Transverse colon (tissue), 4 donors: ENCODE measurements at regions not wholly inside any gene's neighbourhood (a gene's known extent, or its start where the extent isn't known, plus 50 kb on each side); places are given as distances from the start of the nearest gene placed in this dataset.
"Not testable (repeated sequence)": the region's sequence is repeated elsewhere in the genome, so short reads cannot be mapped to it uniquely, and the experiment has no call there.

Experiments used
- EP300 ChIP-seq: sonication (generic); formaldehyde crosslinking; IDR thresholded peaks from one replicate; pipeline ENCODE4 v1.6.1; 2017; ENCODE audit warnings: antibody characterized with exemption, low read depth
- POLR2A ChIP-seq: fragments of 450-650 bp; IDR thresholded peaks from one replicate; pipeline ENCODE4 v1.6.1; 2016; ENCODE audit warnings: antibody characterized with exemption, mild to moderate bottlenecking, moderate library complexity
- POLR2AphosphoS5 ChIP-seq, 3 donors: sonication (generic); formaldehyde crosslinking; IDR thresholded peaks; one replicate each; pipeline ENCODE4 v1.6.1; 2016; ENCODE audit warnings: antibody characterized with exemption in 3 of 3
- TF ChIP-seq, protein P1 (sequence below), 5 experiments: fragments of 200-600 bp in 3 of 5; fragments of 450-650 bp in 2 of 5; sonication (generic) in 3 of 5; IDR thresholded peaks; 1 replicate in 2 of 5; 2 replicates in 3 of 5; pipeline ENCODE4 v1.5.1; 2016 to 2017; ENCODE audit warnings: antibody characterized with exemption in 5 of 5, inconsistent platforms in 3 of 5, mild to moderate bottlenecking in 2 of 5, moderate library complexity in 1 of 5

- TF ChIP-seq, protein P1, sequence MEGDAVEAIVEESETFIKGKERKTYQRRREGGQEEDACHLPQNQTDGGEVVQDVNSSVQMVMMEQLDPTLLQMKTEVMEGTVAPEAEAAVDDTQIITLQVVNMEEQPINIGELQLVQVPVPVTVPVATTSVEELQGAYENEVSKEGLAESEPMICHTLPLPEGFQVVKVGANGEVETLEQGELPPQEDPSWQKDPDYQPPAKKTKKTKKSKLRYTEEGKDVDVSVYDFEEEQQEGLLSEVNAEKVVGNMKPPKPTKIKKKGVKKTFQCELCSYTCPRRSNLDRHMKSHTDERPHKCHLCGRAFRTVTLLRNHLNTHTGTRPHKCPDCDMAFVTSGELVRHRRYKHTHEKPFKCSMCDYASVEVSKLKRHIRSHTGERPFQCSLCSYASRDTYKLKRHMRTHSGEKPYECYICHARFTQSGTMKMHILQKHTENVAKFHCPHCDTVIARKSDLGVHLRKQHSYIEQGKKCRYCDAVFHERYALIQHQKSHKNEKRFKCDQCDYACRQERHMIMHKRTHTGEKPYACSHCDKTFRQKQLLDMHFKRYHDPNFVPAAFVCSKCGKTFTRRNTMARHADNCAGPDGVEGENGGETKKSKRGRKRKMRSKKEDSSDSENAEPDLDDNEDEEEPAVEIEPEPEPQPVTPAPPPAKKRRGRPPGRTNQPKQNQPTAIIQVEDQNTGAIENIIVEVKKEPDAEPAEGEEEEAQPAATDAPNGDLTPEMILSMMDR (IDR thresholded peaks at IDR 0.05) = not testable (repeated sequence)
- TF ChIP-seq POLR2A; POLR2AphosphoS5 (IDR thresholded peaks at IDR 0.05); EP300: not testable (repeated sequence)
Observed at GRCh38 chr21:9857563-9857962, 663.8 kb upstream of the TPTE start.
